HEK293 (cell line): ENCODE measurements at regions not wholly inside any gene's neighbourhood (a gene's known extent, or its start where the extent isn't known, plus 50 kb on each side); places are given as distances from the start of the nearest gene placed in this dataset.

Experiments used
- CTCF ChIA-PET: fragments of 350-600 bp; formaldehyde crosslinking; extraction: SDS; loops from one replicate; lab custom pipeline; 2021; ENCODE audit warnings: antibody characterized with exemption; lab: Yijun Ruan, JAX
- POLR2A ChIA-PET: fragments of 300-600 bp; formaldehyde crosslinking; extraction: SDS; loops from one replicate; lab custom pipeline; 2020; ENCODE audit warnings: antibody characterized with exemption, inconsistent platforms; lab: Yijun Ruan, JAX
- H3K27ac ChIP-seq: fragments of 200-500 bp; sonication (Bioruptor generic); 2 replicates; pipeline ENCODE4 v1.5.1; 2014; ENCODE audit warnings: low read depth, low read length, control low read depth, inconsistent platforms; ENCODE audit errors: extremely low read depth
- H3K36me3 ChIP-seq, 2 experiments: fragments of 200-500 bp in 1 of 2; sonication (Bioruptor generic) in 1 of 2; 1 replicate in 1 of 2; 2 replicates in 1 of 2; pipeline ENCODE4 v1.5.1; 2014 to 2017; ENCODE audit warnings: inconsistent platforms in 2 of 2, low read length in 2 of 2; ENCODE audit not compliant: control insufficient read depth in 2 of 2, insufficient read depth in 1 of 2
- H3K4me1 ChIP-seq: fragments of 200-500 bp; sonication (Bioruptor generic); 2 replicates; pipeline ENCODE4 v1.5.1; 2014; ENCODE audit warnings: mild to moderate bottlenecking, low read length, inconsistent platforms; ENCODE audit not compliant: control insufficient read depth, insufficient read depth
- H3K4me3 ChIP-seq: 2 replicates; pipeline ENCODE4 v1.5.1; 2011; ENCODE audit warnings: low read depth, mild to moderate bottlenecking, control low read depth, low read length, moderate library complexity
- H3K9me3 ChIP-seq: fragments of 200-500 bp; sonication (Bioruptor generic); 2 replicates; pipeline ENCODE4 v1.5.1; 2014; ENCODE audit warnings: low read depth, low read length, inconsistent platforms; ENCODE audit not compliant: control insufficient read depth, insufficient read depth
- YY1 ChIP-seq: fragments of 450-650 bp; formaldehyde crosslinking; IDR thresholded peaks from 2 replicates; pipeline ENCODE4 v1.5.1; 2018; ENCODE audit warnings: missing biosample characterization, missing genetic modification characterization
- ZFHX2 ChIP-seq: fragments of 450-650 bp; formaldehyde crosslinking; conservative IDR thresholded peaks from 2 replicates; pipeline ENCODE4 v1.5.1; 2016; ENCODE audit warnings: missing biosample characterization, missing genetic modification characterization
- ZFP41 ChIP-seq: fragments of 450-650 bp; formaldehyde crosslinking; IDR thresholded peaks from 2 replicates; pipeline ENCODE4 v1.5.1; 2016; ENCODE audit warnings: missing biosample characterization, missing genetic modification characterization, borderline replicate concordance
- ZFP69B ChIP-seq: fragments of 450-650 bp; formaldehyde crosslinking; IDR thresholded peaks from 2 replicates; pipeline ENCODE4 v1.5.1; 2016; ENCODE audit warnings: missing biosample characterization, missing genetic modification characterization
- ZNF2 ChIP-seq: fragments of 450-650 bp; formaldehyde crosslinking; IDR thresholded peaks from 2 replicates; pipeline ENCODE4 v1.5.1; 2016; ENCODE audit warnings: missing biosample characterization, missing genetic modification characterization
- ZNF248 ChIP-seq: fragments of 450-650 bp; formaldehyde crosslinking; IDR thresholded peaks from 2 replicates; pipeline ENCODE4 v1.5.1; 2017; ENCODE audit warnings: missing biosample characterization, missing genetic modification characterization
- ZNF341 ChIP-seq: fragments of 450-650 bp; formaldehyde crosslinking; IDR thresholded peaks from 2 replicates; pipeline ENCODE4; 2016; ENCODE audit warnings: low read depth, missing biosample characterization, missing genetic modification characterization
- ZNF404 ChIP-seq: fragments of 450-650 bp; formaldehyde crosslinking; IDR thresholded peaks from 2 replicates; pipeline ENCODE4 v1.5.1; 2017; ENCODE audit warnings: missing biosample characterization, missing genetic modification characterization
- ZNF501 ChIP-seq: fragments of 450-650 bp; formaldehyde crosslinking; IDR thresholded peaks from 2 replicates; pipeline ENCODE4 v1.5.1; 2016; ENCODE audit warnings: missing biosample characterization, missing genetic modification characterization
- ZNF549 ChIP-seq: fragments of 450-650 bp; IDR thresholded peaks from 2 replicates; pipeline ENCODE4 v1.5.1; 2018; ENCODE audit warnings: missing biosample characterization, missing genetic modification characterization, mild to moderate bottlenecking, inconsistent platforms, moderate library complexity
- ZNF624 ChIP-seq: fragments of 450-650 bp; formaldehyde crosslinking; IDR thresholded peaks from 2 replicates; pipeline ENCODE4 v1.5.1; 2017; ENCODE audit warnings: missing biosample characterization, missing genetic modification characterization
- ZNF664 ChIP-seq: fragments of 450-650 bp; formaldehyde crosslinking; IDR thresholded peaks from 2 replicates; pipeline ENCODE4 v1.5.1; 2016; ENCODE audit warnings: missing biosample characterization, missing genetic modification characterization
- TF ChIP-seq, protein P1 (sequence below): fragments of 450-650 bp; IDR thresholded peaks from 2 replicates; pipeline ENCODE4 v1.5.1; 2018; ENCODE audit warnings: missing biosample characterization, mild to moderate bottlenecking, missing genetic modification characterization
- TF ChIP-seq, protein P2 (sequence below): fragments of 450-650 bp; formaldehyde crosslinking; IDR thresholded peaks from 2 replicates; pipeline ENCODE4 v1.5.1; 2016; ENCODE audit warnings: missing biosample characterization, missing genetic modification characterization, low read depth
- TF ChIP-seq, protein P3 (sequence below): fragments of 450-650 bp; formaldehyde crosslinking; IDR thresholded peaks from 2 replicates; pipeline ENCODE4 v1.5.1; 2016; ENCODE audit warnings: missing biosample characterization, missing genetic modification characterization
- TF ChIP-seq, protein P4 (sequence below): fragments of 450-650 bp; formaldehyde crosslinking; IDR thresholded peaks from 2 replicates; pipeline ENCODE4 v1.5.1; 2016; ENCODE audit warnings: missing biosample characterization, missing genetic modification characterization
- TF ChIP-seq, protein P5 (sequence below): fragments of 450-650 bp; formaldehyde crosslinking; IDR thresholded peaks from 2 replicates; pipeline ENCODE4 v1.5.1; 2016; ENCODE audit warnings: missing biosample characterization, missing genetic modification characterization
- TF ChIP-seq, protein P6 (sequence below): fragments of 450-650 bp; formaldehyde crosslinking; IDR thresholded peaks from 2 replicates; pipeline ENCODE4 v1.5.1; 2016; ENCODE audit warnings: missing biosample characterization, missing genetic modification characterization, borderline replicate concordance

DNA sequence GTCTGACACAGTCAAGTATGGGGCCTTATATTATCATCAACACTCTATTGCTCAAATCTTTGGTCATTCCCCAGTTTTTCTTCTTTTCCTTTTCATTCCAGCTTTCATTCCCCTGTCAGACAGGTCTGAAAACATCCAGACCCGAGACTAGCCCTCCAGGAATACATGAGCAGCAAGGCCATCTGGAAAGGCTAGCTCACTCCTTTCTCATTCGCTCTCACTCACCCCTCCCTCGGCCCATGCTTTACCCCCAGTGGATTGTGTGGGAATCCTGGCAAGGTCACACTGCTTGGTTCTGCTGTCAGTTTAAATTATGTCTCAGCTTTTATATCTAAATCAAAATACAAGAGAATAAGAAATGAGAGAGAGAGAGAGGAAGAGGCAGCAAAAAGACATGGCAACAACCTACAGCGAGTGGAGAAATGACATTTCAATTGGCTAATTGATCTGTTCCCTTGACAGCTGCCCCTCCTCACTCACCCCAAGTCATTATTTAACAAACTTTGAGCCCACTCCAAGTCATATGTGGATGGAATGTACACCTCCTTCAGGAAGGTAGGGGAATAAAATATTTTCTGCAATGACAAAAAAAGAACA lies 962.2 kb downstream of the TUSC7 start:
- H3K4me3 ChIP-seq, result no peak overlapping the region
- no peaks in the 10 kb centered on the region for H3K36me3 ChIP-seq
- no peaks in the 10 kb centered on the region for H3K4me1 ChIP-seq
- CTCF ChIA-PET, result interaction anchor here (0.6 kb wide), 1 partner anchor 14 kb away, joined by 3 read pairs; no protein-coding TSS in a partner anchor
- H3K9me3 ChIP-seq, result no peaks in the 10 kb centered on the region
- TF ChIP-seq ZNF404 (tag by site-specific recombination) (no peak), ZFP41 (tag by site-specific recombination) (no peak), ZNF549 (no peak), ZFP69B (tag by site-specific recombination) (no peak)
- TF ChIP-seq, protein P1, sequence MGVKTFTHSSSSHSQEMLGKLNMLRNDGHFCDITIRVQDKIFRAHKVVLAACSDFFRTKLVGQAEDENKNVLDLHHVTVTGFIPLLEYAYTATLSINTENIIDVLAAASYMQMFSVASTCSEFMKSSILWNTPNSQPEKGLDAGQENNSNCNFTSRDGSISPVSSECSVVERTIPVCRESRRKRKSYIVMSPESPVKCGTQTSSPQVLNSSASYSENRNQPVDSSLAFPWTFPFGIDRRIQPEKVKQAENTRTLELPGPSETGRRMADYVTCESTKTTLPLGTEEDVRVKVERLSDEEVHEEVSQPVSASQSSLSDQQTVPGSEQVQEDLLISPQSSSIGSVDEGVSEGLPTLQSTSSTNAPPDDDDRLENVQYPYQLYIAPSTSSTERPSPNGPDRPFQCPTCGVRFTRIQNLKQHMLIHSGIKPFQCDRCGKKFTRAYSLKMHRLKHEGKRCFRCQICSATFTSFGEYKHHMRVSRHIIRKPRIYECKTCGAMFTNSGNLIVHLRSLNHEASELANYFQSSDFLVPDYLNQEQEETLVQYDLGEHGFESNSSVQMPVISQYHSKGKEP (tag by site-specific recombination), result no peak
- TF ChIP-seq, protein P2, sequence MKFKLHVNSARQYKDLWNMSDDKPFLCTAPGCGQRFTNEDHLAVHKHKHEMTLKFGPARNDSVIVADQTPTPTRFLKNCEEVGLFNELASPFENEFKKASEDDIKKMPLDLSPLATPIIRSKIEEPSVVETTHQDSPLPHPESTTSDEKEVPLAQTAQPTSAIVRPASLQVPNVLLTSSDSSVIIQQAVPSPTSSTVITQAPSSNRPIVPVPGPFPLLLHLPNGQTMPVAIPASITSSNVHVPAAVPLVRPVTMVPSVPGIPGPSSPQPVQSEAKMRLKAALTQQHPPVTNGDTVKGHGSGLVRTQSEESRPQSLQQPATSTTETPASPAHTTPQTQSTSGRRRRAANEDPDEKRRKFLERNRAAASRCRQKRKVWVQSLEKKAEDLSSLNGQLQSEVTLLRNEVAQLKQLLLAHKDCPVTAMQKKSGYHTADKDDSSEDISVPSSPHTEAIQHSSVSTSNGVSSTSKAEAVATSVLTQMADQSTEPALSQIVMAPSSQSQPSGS (tag by site-specific recombination), result no peak
- TF ChIP-seq, protein P3, sequence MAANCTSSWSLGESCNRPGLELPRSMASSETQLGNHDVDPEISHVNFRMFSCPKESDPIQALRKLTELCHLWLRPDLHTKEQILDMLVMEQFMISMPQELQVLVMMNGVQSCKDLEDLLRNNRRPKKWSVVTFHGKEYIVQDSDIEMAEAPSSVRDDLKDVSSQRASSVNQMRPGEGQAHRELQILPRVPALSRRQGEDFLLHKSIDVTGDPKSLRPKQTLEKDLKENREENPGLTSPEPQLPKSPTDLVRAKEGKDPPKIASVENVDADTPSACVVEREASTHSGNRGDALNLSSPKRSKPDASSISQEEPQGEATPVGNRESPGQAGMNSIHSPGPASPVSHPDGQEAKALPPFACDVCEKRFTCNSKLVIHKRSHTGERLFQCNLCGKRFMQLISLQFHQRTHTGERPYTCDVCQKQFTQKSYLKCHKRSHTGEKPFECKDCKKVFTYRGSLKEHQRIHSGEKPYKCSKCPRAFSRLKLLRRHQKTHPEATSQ (tag by site-specific recombination), result no peak
- no peak overlapping the region for H3K27ac ChIP-seq
- POLR2A ChIA-PET, result no interaction called here

DNA sequence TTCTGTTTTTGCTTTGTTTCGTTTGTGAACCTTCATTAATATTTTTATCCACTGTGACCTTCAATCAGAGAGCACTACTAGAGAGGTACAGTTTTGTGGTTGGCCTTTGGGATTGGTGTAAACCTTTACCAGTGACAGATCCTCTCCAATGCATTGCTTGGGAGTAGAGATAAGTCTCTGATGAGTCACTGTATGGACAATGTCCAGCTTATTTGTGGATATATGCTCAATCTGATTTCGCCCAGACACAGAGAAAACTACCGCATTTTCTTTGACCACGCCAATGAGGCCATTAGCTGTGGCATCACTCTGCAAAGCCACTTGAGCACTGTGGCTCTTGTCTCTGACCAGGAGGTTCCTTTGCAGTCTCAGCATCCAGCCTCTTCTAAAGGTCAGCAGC lies 964.7 kb downstream of the TUSC7 start:
- ChIA-PET POLR2A (no interaction called here), CTCF (interaction anchor here (1.4 kb wide), 1 partner anchor 12 kb away, joined by 3 read pairs; no protein-coding TSS in a partner anchor)
- no peaks in the 10 kb centered on the region for H3K36me3 ChIP-seq
- H3K9me3 ChIP-seq, result no peaks in the 10 kb centered on the region
- no peaks in the 10 kb centered on the region for H3K4me1 ChIP-seq
- H3K27ac ChIP-seq, result no peak overlapping the region
- no peak overlapping the region for H3K4me3 ChIP-seq
- TF ChIP-seq, protein P4, sequence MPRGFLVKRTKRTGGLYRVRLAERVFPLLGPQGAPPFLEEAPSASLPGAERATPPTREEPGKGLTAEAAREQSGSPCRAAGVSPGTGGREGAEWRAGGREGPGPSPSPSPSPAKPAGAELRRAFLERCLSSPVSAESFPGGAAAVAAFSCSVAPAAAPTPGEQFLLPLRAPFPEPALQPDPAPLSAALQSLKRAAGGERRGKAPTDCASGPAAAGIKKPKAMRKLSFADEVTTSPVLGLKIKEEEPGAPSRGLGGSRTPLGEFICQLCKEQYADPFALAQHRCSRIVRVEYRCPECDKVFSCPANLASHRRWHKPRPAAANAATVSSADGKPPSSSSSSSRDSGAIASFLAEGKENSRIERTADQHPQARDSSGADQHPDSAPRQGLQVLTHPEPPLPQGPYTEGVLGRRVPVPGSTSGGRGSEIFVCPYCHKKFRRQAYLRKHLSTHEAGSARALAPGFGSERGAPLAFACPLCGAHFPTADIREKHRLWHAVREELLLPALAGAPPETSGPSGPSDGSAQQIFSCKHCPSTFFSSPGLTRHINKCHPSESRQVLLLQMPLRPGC (tag by site-specific recombination), result no peak
- TF ChIP-seq ZNF248 (tag by site-specific recombination) (no peak), YY1 (tag by site-specific recombination) (no peak), ZNF624 (tag by site-specific recombination) (no peak), ZNF501 (tag by site-specific recombination) (no peak), ZNF2 (no peak), ZNF341 (tag by site-specific recombination) (no peak), ZNF664 (tag by site-specific recombination) (no peak), ZFHX2 (tag by site-specific recombination) (no peak)
- TF ChIP-seq, protein P5, sequence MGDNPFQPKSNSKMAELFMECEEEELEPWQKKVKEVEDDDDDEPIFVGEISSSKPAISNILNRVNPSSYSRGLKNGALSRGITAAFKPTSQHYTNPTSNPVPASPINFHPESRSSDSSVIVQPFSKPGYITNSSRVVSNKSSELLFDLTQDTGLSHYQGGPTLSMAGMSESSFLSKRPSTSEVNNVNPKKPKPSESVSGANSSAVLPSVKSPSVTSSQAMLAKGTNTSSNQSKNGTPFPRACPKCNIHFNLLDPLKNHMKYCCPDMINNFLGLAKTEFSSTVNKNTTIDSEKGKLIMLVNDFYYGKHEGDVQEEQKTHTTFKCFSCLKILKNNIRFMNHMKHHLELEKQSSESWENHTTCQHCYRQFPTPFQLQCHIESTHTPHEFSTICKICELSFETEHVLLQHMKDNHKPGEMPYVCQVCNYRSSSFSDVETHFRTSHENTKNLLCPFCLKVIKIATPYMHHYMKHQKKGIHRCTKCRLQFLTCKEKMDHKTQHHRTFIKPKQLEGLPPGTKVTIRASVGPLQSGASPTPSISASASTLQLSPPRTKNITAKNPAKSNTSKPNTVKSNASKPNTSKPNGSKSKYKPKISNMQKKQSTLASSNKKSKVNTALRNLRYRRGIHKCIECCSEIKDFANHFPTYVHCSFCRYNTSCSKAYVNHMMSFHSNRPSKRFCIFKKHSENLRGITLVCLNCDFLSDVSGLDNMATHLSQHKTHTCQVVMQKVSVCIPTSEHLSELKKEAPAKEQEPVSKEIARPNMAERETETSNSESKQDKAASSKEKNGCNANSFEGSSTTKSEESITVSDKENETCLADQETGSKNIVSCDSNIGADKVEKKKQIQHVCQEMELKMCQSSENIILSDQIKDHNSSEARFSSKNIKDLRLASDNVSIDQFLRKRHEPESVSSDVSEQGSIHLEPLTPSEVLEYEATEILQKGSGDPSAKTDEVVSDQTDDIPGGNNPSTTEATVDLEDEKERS, result no peak
- TF ChIP-seq, protein P6, sequence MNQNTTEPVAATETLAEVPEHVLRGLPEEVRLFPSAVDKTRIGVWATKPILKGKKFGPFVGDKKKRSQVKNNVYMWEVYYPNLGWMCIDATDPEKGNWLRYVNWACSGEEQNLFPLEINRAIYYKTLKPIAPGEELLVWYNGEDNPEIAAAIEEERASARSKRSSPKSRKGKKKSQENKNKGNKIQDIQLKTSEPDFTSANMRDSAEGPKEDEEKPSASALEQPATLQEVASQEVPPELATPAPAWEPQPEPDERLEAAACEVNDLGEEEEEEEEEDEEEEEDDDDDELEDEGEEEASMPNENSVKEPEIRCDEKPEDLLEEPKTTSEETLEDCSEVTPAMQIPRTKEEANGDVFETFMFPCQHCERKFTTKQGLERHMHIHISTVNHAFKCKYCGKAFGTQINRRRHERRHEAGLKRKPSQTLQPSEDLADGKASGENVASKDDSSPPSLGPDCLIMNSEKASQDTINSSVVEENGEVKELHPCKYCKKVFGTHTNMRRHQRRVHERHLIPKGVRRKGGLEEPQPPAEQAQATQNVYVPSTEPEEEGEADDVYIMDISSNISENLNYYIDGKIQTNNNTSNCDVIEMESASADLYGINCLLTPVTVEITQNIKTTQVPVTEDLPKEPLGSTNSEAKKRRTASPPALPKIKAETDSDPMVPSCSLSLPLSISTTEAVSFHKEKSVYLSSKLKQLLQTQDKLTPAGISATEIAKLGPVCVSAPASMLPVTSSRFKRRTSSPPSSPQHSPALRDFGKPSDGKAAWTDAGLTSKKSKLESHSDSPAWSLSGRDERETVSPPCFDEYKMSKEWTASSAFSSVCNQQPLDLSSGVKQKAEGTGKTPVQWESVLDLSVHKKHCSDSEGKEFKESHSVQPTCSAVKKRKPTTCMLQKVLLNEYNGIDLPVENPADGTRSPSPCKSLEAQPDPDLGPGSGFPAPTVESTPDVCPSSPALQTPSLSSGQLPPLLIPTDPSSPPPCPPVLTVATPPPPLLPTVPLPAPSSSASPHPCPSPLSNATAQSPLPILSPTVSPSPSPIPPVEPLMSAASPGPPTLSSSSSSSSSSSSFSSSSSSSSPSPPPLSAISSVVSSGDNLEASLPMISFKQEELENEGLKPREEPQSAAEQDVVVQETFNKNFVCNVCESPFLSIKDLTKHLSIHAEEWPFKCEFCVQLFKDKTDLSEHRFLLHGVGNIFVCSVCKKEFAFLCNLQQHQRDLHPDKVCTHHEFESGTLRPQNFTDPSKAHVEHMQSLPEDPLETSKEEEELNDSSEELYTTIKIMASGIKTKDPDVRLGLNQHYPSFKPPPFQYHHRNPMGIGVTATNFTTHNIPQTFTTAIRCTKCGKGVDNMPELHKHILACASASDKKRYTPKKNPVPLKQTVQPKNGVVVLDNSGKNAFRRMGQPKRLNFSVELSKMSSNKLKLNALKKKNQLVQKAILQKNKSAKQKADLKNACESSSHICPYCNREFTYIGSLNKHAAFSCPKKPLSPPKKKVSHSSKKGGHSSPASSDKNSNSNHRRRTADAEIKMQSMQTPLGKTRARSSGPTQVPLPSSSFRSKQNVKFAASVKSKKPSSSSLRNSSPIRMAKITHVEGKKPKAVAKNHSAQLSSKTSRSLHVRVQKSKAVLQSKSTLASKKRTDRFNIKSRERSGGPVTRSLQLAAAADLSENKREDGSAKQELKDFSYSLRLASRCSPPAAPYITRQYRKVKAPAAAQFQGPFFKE (tag by site-specific recombination), result no peak
